ENCODE measurements at regions not wholly inside any gene's neighbourhood (a gene's known extent, or its start where the extent isn't known, plus 50 kb on each side); places are given as distances from the start of the nearest gene placed in this dataset.

GRCh38 chr5:27217155-27217956, 179.0 kb upstream of the CDH9 start:
- H2AK5ac ChIP-seq (ENCODE audit: low read depth, low read length): no peak overlapping the region
- no peaks in the 10 kb centered on the region for H3K36me3 ChIP-seq (ENCODE audit: control insufficient read depth in 2 of 4, insufficient read depth in 4 of 4, low read length in 3 of 4)
- no peak overlapping the region for H4K5ac ChIP-seq (ENCODE audit: insufficient read length, low read depth, low read length)
- no peak overlapping the region for H3K18ac ChIP-seq (ENCODE audit: extremely low read depth, low read length)
- H4K8ac ChIP-seq (ENCODE audit: extremely low read depth, insufficient read depth, low read length): no peak overlapping the region
- H2BK20ac ChIP-seq (ENCODE audit: low read length): no peak overlapping the region
- H3K56ac ChIP-seq (replicated peaks; ENCODE audit: insufficient read length, low read depth, low read length): no peak overlapping the region
- H2BK120ac ChIP-seq (replicated peaks; ENCODE audit: low read depth, low read length): no peak overlapping the region
- WGBS, 2 experiments (ENCODE audit: extremely low coverage in 1 of 2, insufficient coverage in 1 of 2, insufficient read length in 1 of 2, insufficient replicate concordance in 2 of 2, low coverage in 1 of 2, low lambda C conversion rate in 2 of 2, missing lambda C conversion rate in 1 of 2): 92% methylated on average over 15 of the region's 15 CpGs; no CpG with 5 or more reads in 1 of the 2 experiments
- no peak overlapping the region for H2BK15ac ChIP-seq (ENCODE audit: low read length)
- no peak overlapping the region for H3K4ac ChIP-seq (replicated peaks; ENCODE audit: insufficient read length, low read depth, low read length)
- no peaks in the 10 kb centered on the region for H4K20me1 ChIP-seq (replicated peaks in 1 of 2; ENCODE audit: control insufficient read depth in 1 of 2, insufficient read depth in 2 of 2, low read length in 2 of 2)
- H3K4me2 ChIP-seq (ENCODE audit: insufficient read depth in 1 of 2, low read depth in 2 of 2, low read length in 2 of 2): no peak overlapping the region
- H3K9ac ChIP-seq (replicated peaks in 1 of 4; ENCODE audit: extremely low read depth in 1 of 4, low read depth in 3 of 4, low read length in 3 of 4): no peak overlapping the region
- H2BK12ac ChIP-seq (ENCODE audit: low read depth, low read length): no peak overlapping the region
- no peaks in the 10 kb centered on the region for H3K4me1 ChIP-seq (replicated peaks in 1 of 4; ENCODE audit: control insufficient read depth in 3 of 4, insufficient read depth in 4 of 4, low read length in 3 of 4)
- H3K23ac ChIP-seq (ENCODE audit: insufficient read length): no peak overlapping the region
- H4K91ac ChIP-seq (replicated peaks; ENCODE audit: insufficient read length, low read length): no peak overlapping the region
- no peaks in the 10 kb centered on the region for H3K79me1 ChIP-seq (ENCODE audit: low read depth, low read length)
- no peak overlapping the region for H2AFZ ChIP-seq (ENCODE audit: low read length)
- no peak for TF ChIP-seq POLR2A (IDR thresholded peaks at IDR 0.05; ENCODE audit: control extremely low read depth in 1 of 2, low read depth in 2 of 2, low read length in 2 of 2)
- no peak for TF ChIP-seq RBBP5 (IDR thresholded peaks at IDR 0.05; ENCODE audit: borderline replicate concordance, low read depth, low read length)
- TF ChIP-seq MAFK (IDR thresholded peaks at IDR 0.05; ENCODE audit: low read depth, low read length): no peak
- TF ChIP-seq SP2 (IDR thresholded peaks at IDR 0.05; ENCODE audit: low read length): no peak
- TF ChIP-seq CHD1 (IDR thresholded peaks at IDR 0.05; ENCODE audit: low read depth, low read length): no peak
- FAIRE-seq (no peak), DNase-seq (ENCODE audit: low read depth in 1 of 2, low spot score in 2 of 2) (no peak)
- no peak overlapping the region for H3K4me3 ChIP-seq (ENCODE audit: extremely low read depth in 1 of 4, insufficient read depth in 2 of 4, low read depth in 3 of 4, low read length in 4 of 4)
- no peak overlapping the region for H3K14ac ChIP-seq (ENCODE audit: insufficient read length)
- ChIA-PET CTCF (ENCODE audit: partially characterized antibody) (no interaction called here), POLR2A (ENCODE audit: partially characterized antibody) (no interaction called here)
- no peak overlapping the region for H3K27ac ChIP-seq (ENCODE audit: low read depth, low read length)
- no peaks in the 10 kb centered on the region for H3K79me2 ChIP-seq (ENCODE audit: control insufficient read depth in 1 of 2, insufficient read depth in 2 of 2, low read length in 2 of 2)
- H3K9me3 ChIP-seq (ENCODE audit: insufficient read depth in 2 of 2, low read depth in 1 of 2, low read length in 1 of 2): no peaks in the 10 kb centered on the region; a peak in 1 of 4 replicates
- no peak overlapping the region for H2BK5ac ChIP-seq (ENCODE audit: low read depth, low read length)
- H3K27me3 ChIP-seq (replicated peaks in 1 of 4; ENCODE audit: control insufficient read depth in 3 of 4, extremely low read depth in 1 of 4, insufficient read depth in 3 of 4, low read length in 3 of 4): no peaks in the 10 kb centered on the region
- no peaks in the 10 kb centered on the region for H3K23me2 ChIP-seq (ENCODE audit: low read depth, low read length)

Data from H1 (cell line).